DMS79 treated with DMSO at 0.1 percent for 48 hours (cell line): ENCODE measurements at regions not wholly inside any gene's neighbourhood (a gene's known extent, or its start where the extent isn't known, plus 50 kb on each side); places are given as distances from the start of the nearest gene placed in this dataset.

ENCODE experiments used
- DNase-seq: peaks from one replicate; lab custom pipeline; 2025; lab: John Stamatoyannopoulos, UW

- DNase-seq = no peak
Observed at GRCh38 chr14:84202486-84202885, 1327.5 kb upstream of the FLRT2 start.

- DNase-seq = no peak
Observed at GRCh38 chr14:84203896-84204295, 1326.0 kb upstream of the FLRT2 start.

GRCh38 chr14:84208451-84208850 is 1321.5 kb upstream of the FLRT2 start:
- DNase-seq = no peak

- DNase-seq = no peak
Observed at GRCh38 chr14:84209031-84209430, 1320.9 kb upstream of the FLRT2 start.

- no peak for DNase-seq
Observed at GRCh38 chr14:84217066-84217465, 1312.9 kb upstream of the FLRT2 start.

- no peak for DNase-seq
Observed at GRCh38 chr14:84225268-84225667, 1304.7 kb upstream of the FLRT2 start.

GRCh38 chr14:84228702-84229101 is 1301.2 kb upstream of the FLRT2 start:
- DNase-seq = no peak

GRCh38 chr14:84234281-84234680 is 1295.7 kb upstream of the FLRT2 start:
- no peak for DNase-seq

GRCh38 chr14:84236290-84236689 is 1293.7 kb upstream of the FLRT2 start:
- no peak for DNase-seq

- DNase-seq = no peak
Observed at GRCh38 chr14:84237881-84238280, 1292.1 kb upstream of the FLRT2 start.

GRCh38 chr14:84247693-84248092 is 1282.3 kb upstream of the FLRT2 start:
- DNase-seq = no peak

GRCh38 chr14:84250893-84251292 is 1279.1 kb upstream of the FLRT2 start:
- DNase-seq = no peak

- DNase-seq = no peak
Observed at GRCh38 chr14:84251411-84252115, 1278.4 kb upstream of the FLRT2 start.

- DNase-seq = no peak
Observed at GRCh38 chr14:84252706-84253105, 1277.2 kb upstream of the FLRT2 start.

- no peak for DNase-seq
Observed at GRCh38 chr14:84253326-84253725, 1276.6 kb upstream of the FLRT2 start.

GRCh38 chr14:84254290-84254689 is 1275.7 kb upstream of the FLRT2 start:
- no peak for DNase-seq

- DNase-seq = no peak
Observed at GRCh38 chr14:84262932-84263331, 1267.0 kb upstream of the FLRT2 start.

GRCh38 chr14:84272290-84272721 is 1257.6 kb upstream of the FLRT2 start:
- DNase-seq = no peak

- no peak for DNase-seq
Observed at GRCh38 chr14:84273181-84273580, 1256.8 kb upstream of the FLRT2 start.

- DNase-seq = no peak
Observed at GRCh38 chr14:84282618-84283017, 1247.3 kb upstream of the FLRT2 start.

GRCh38 chr14:84288781-84289180 is 1241.2 kb upstream of the FLRT2 start:
- DNase-seq = no peak

- DNase-seq = no peak
Observed at GRCh38 chr14:84298663-84299195, 1231.2 kb upstream of the FLRT2 start.

GRCh38 chr14:84303140-84303539 is 1226.8 kb upstream of the FLRT2 start:
- DNase-seq = no peak

GRCh38 chr14:84312551-84312950 is 1217.4 kb upstream of the FLRT2 start:
- DNase-seq = no peak
